GM18498 (cell line): ENCODE measurements at regions not wholly inside any gene's neighbourhood (a gene's known extent, or its start where the extent isn't known, plus 50 kb on each side); places are given as distances from the start of the nearest gene placed in this dataset.
A peak's percentile ranks its signal among the peaks of the same experiment; 100 is the strongest.
"Not testable (repeated sequence)": the region's sequence is repeated elsewhere in the genome, so short reads cannot be mapped to it uniquely, and the experiment has no call there.

Experiments used
- ATAC-seq: cut with Tn5 transposase; IDR thresholded peaks from one replicate; pipeline ENCODE4 v1.9.1; 2021; ENCODE audit warnings: mild to moderate bottlenecking, moderate library complexity; ENCODE audit not compliant: unreplicated experiment

- ATAC-seq: peak; percentile 82
Measured at GRCh38 chr4:163681208-163681821, 186.8 kb downstream of the TMA16 start.

- no peak for ATAC-seq
Measured at GRCh38 chr4:163688856-163689255, 194.4 kb downstream of the TMA16 start.

GRCh38 chr4:163693211-163693610, 198.7 kb downstream of the TMA16 start:
- no peak for ATAC-seq

- no peak for ATAC-seq
Measured at GRCh38 chr4:163693776-163694175, 199.3 kb downstream of the TMA16 start.

- no peak for ATAC-seq
Measured at GRCh38 chr4:163694385-163694784, 199.9 kb downstream of the TMA16 start.

GRCh38 chr4:163697121-163697520, 202.6 kb downstream of the TMA16 start:
- ATAC-seq: no peak

GRCh38 chr4:163700383-163700782, 205.9 kb downstream of the TMA16 start:
- not testable (repeated sequence) for ATAC-seq

- peak; percentile 83 for ATAC-seq
Measured at GRCh38 chr4:163701916-163702315, 207.4 kb downstream of the TMA16 start.

GRCh38 chr4:163702736-163703135, 208.2 kb downstream of the TMA16 start:
- no peak for ATAC-seq

GRCh38 chr4:163703251-163703650, 208.8 kb downstream of the TMA16 start:
- no peak for ATAC-seq

GRCh38 chr4:163707873-163708272, 213.4 kb downstream of the TMA16 start:
- ATAC-seq: no peak

- ATAC-seq: no peak
Measured at GRCh38 chr4:163709601-163710000, 215.1 kb downstream of the TMA16 start.

GRCh38 chr4:163710158-163710557, 215.7 kb downstream of the TMA16 start:
- ATAC-seq: no peak

- ATAC-seq: not testable (repeated sequence)
Measured at GRCh38 chr4:163724495-163724894, 230.0 kb downstream of the TMA16 start.

- no peak for ATAC-seq
Measured at GRCh38 chr4:163726641-163727040, 232.2 kb downstream of the TMA16 start.

GRCh38 chr4:163731071-163731470, 236.6 kb downstream of the TMA16 start:
- no peak for ATAC-seq

- no peak for ATAC-seq
Measured at GRCh38 chr4:163732473-163732872, 238.0 kb downstream of the TMA16 start.

- no peak for ATAC-seq
Measured at GRCh38 chr4:163736876-163737275, 242.4 kb downstream of the TMA16 start.

GRCh38 chr4:163737846-163738245, 243.4 kb downstream of the TMA16 start:
- not testable (repeated sequence) for ATAC-seq

GRCh38 chr4:163738521-163738920, 244.0 kb downstream of the TMA16 start:
- ATAC-seq: no peak

- peak; percentile 93 for ATAC-seq
Measured at GRCh38 chr4:163744861-163745260, 250.4 kb downstream of the TMA16 start.

GRCh38 chr4:163747293-163747692, 252.8 kb downstream of the TMA16 start:
- ATAC-seq: no peak

GRCh38 chr4:163747886-163748285, 253.4 kb downstream of the TMA16 start:
- no peak for ATAC-seq
